GM19463 (cell line): ENCODE measurements at regions not wholly inside any gene's neighbourhood (a gene's known extent, or its start where the extent isn't known, plus 50 kb on each side); places are given as distances from the start of the nearest gene placed in this dataset.
"Not testable (repeated sequence)": the region's sequence is repeated elsewhere in the genome, so short reads cannot be mapped to it uniquely, and the experiment has no call there.

ENCODE experiments used
- ATAC-seq: cut with Tn5 transposase; IDR thresholded peaks from one replicate; pipeline ENCODE4 v1.9.1; 2021; ENCODE audit warnings: mild to moderate bottlenecking, moderate library complexity; ENCODE audit not compliant: unreplicated experiment

DNA sequence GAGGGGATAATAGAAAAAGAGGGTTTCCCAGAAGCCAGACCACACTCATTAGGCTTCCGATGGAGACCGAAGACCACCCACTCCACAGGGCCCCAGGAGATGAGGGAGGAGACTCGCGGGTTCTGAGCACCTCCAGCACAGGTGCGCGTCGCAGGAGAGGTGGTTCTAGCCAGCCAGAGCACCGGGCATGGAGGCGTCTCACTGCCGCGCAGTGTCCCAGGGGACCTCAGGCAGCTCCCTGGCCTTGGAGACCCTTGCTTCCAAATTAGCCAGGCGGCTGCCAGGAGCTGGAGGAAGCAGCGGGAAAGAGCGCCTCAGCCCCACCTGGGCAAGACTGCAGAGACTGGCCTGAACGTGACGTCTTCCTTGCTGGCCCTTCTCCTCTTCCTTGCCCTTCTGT lies 115.4 kb upstream of the FBXL7 start:
- no peak for ATAC-seq

- ATAC-seq = no peak
These were observed 115.8 kb upstream of the FBXL7 start for GRCh38 chr5:15384176-15384575.

- no peak for ATAC-seq
These were observed 116.5 kb upstream of the FBXL7 start for GRCh38 chr5:15383469-15383868.

GRCh38 chr5:15383021-15383420 lies 117.0 kb upstream of the FBXL7 start:
- ATAC-seq = no peak

DNA sequence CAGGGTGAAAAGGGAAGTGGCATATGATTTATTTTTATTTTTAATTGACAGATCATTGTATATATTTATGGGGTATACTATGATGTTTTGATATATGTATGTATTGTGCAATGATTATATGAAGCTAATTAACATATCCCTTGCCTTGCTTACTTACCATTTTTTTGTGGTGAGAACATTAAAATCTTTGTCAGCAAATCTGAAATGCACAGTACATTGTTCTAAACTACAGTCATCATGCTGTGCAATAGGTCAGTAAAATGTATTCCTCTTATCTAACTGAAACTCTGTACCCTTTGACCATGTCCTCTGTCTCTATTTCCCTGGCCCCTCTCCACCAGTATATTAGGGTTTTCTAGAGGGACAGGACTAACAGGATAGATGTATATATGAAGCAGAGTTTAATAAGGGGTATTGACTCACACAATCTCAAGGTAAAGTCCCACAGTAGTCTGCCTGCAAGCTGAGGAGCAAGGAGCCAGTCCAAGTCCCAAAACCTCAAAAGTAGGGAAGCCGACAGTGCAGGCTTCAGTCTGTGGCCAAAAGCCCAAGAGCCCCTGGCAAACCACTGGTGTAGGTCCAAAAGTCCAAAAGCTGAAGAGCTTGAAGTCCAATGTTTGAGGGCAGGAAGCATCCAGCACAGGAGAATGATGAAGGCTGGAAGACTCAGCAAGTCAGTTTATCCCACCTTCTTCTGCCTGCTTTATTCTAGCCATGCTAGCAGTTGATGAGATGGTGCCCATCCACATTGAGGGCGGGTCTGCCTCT lies 122.2 kb upstream of the FBXL7 start:
- no peak for ATAC-seq

DNA sequence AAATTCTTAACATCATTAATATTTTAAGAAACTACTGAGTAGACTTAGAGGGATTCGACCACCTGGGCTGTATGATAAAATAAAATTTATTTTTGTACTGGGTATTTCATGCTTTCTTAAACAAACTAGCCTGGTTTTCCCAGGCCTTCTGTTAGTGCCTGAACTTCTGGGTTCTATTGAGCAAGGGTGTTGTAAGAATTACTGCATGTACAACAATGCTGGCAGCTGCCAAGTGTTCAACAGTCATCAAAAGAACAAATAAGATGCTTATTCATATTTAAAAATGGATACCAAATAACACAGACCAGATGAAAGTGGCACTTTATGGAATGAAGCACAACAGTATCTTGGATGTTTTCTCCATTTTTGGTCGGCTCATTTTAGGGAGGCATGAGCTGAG lies 123.2 kb upstream of the FBXL7 start:
- no peak for ATAC-seq

DNA sequence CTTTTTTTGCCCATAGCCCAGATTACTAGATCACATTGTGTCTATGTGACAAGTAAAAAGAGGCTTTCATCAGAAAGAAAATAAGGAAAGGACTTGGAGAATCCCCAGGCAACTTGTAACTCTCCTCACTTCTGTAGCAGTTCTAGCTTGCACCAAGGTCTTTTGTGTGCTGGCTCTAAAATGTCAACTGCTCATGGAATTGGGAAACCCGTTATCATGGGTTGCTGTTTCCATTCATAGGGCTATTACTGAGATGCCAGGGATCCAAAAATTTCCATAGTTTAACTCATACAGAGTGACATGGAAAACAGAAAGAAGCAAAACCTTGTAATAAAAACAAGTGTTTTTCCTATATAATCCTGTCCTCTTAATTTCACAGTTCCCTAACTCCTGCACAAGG lies 123.9 kb upstream of the FBXL7 start:
- ATAC-seq = no peak

- no peak for ATAC-seq
These were observed 124.4 kb upstream of the FBXL7 start for GRCh38 chr5:15375559-15375958.

DNA sequence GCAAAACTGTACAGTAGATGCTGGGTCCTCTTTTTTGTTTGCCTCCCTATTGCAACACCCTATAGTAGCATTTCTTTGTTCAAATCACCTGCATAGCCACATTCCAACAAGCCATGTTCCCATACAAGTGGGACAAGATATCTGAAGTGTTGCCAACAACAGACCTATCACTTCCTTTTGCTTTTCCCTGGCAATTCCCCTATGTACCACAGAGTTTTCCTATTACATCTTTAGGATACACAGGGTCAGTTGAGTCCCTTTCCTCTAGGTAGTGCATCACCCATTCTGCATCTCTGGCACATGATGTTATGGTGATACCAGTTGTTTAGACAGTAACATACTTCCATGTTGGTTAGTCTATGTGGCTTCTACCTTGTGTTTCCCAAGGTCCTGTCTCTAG lies 125.1 kb upstream of the FBXL7 start:
- no peak for ATAC-seq

DNA sequence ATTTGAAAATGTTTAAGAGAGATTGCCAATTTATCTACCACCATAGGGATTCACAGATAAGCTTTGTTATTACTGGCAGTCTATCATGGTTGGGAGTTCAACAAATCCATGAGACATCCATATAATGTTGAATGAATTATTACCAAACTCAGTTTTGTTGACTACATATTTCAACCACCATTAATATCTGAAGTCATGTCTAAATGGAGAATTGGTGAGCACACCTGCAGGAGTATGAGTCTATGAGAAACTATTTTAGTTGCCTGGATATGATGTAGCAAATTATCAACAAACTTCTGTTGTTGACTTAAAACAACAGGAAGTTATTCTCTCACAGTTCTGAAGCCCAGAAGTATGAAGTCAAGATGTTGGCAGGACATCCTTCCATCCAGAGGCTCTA lies 126.8 kb upstream of the FBXL7 start:
- ATAC-seq = no peak

DNA sequence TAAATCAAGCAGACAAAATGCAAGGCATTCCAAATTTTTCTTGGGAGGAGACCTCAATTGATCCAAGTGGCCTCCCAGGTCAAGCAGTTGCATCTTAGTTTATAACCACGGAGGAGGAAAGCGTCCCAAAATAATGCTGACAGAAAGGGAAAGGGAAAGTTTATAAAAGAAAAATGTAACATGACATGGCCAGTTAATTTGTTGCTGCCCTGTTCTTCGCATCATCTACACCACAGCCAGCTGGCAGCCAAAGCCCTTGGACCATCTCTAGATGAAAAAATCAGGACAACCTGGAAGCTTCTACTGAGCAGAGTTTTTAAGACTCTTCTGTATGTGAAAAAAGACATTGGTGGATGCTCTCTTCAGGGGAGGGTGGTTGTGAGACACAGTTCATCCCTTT lies 128.8 kb upstream of the FBXL7 start:
- no peak for ATAC-seq

GRCh38 chr5:15368835-15369234 lies 131.1 kb upstream of the FBXL7 start:
- ATAC-seq = no peak

DNA sequence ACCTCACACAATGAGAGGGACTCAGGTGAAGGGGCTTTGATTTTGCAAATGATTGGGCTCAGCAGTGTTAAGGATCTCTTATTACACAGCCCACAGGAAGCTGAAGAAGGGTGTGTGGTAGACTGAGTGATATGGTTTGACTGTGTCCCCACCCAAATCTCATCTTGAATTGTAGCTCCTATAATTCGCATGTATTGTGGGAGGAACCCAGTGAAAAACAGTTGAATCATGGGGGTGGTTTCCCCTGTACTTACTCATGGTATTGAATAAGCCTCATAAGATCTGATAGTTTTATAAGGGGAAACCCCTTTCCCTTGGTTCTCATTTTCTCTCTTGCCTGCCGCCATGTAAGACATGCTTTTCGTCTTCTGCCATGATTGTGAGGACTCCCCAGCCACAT lies 132.5 kb upstream of the FBXL7 start:
- no peak for ATAC-seq

GRCh38 chr5:15366676-15367391 lies 133.1 kb upstream of the FBXL7 start:
- ATAC-seq = no peak

DNA sequence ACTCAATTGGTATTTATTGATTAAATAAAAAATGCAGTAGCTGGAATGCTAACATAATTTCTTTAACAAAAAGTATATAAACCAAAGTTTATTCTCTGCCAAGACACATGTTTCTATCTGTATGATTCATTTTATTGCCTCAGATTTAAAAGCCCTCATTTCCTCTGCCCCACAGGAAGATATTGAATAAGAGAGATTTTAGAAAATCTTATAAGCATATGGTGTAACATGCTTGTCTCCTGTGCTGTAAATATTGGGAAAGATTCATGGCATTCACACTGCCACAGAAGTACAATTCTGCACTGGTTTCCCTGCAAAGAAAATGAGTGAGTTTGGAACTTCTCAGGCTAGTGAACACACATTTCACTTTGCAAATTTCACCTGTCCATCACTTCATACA lies 134.9 kb upstream of the FBXL7 start:
- no peak for ATAC-seq

DNA sequence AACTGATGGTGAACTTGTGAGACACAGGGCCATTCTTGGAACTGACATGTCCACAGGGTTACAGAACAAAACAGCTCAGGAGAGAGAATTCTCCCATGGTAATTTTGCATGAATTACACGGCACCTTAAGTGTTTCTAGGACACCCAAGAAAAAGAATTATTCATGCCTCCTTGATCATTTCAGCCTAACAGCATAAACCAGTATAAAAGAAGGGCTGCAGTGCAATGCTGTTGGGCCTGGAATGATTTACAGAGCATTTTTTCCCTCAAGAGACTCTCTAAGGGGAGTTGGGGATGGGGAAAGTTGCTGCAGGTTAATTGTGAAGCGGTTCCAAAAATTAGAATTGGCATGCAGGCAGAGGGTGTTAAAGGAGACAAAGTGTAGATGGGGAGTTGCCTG lies 136.4 kb upstream of the FBXL7 start:
- no peak for ATAC-seq

- ATAC-seq = not testable (repeated sequence)
These were observed 142.9 kb upstream of the FBXL7 start for GRCh38 chr5:15357092-15357453.

DNA sequence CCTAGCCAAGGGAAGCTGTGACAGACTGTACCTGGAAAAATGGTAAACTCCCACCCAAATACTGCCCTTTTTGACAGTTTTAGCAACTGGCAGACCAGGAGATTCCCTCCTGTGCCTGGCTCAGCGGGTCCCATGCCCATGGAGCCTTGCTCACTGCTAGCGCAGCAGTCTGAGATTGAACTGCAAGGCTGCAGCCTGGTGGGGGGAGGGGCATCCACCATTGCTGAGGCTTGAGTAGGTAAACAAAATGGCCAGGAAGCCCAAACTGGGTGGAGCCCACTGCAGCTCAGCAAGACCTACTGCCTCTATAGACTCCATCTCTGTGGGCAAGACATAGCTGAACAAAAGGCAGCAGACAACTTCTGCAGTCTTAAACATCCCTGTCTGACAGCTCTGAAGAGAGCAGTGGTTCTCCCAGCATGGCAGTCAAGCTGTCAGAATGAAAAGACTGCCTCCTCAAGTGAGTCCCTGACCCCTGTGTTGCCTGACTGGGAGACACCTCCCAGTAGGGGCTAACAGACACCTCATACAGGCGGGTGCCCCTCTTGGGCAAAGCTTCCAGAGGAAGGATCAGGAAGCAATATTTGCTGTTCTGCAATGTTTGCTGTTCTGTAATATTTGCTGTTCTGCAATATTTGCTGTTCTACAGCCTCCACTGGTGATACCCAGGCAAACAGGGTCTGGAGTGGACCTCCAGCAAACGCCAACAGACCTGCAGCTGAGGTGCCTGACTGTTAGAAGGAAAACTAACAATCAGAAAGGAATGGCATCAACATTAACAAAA lies 143.5 kb upstream of the FBXL7 start:
- not testable (repeated sequence) for ATAC-seq

GRCh38 chr5:15354021-15354420 lies 146.0 kb upstream of the FBXL7 start:
- ATAC-seq = no peak

DNA sequence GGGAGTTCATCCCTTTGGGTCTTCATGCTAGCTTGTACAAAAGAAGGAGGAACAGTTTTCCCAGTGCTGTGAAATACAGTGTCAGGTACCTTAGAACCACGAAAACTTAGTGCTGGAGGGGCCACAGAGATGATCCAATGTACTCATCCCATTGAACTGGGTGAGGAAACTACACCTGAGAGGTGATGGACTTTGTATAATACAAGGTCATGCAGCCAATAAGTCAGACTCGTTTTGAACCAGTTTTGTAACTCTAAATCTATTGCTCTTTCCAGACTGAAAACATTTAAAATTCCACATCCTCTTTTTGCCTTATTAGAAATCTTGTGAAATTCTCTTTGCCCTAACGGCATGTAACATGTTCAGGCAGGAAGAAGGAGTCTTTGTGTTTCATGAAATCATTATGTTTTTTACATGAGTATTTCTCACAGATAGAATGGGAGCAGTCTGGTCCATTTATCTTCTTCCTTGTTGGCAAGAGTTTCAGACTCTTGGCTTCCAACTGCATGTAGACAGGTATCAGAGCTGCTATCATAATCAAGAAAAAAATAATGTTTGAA lies 146.8 kb upstream of the FBXL7 start:
- no peak for ATAC-seq

DNA sequence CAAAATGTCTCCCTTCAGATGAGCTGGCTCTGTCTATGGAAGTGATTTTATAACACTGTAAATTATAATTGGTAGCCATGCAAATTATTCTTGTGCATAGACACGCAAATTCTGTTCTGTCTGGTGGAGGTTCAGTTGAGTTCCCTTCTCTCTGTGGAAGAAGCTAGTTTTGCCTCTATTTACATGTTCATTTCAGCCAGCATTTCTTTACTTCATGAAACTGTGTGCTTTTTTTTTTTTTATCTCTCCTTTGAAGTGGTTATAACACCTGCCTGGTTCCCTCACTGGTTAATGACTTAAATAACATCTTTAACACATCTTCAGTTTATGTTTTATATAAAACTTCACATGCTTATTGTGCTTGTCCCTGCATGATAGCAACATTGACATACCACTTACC lies 149.4 kb upstream of the FBXL7 start:
- no peak for ATAC-seq

DNA sequence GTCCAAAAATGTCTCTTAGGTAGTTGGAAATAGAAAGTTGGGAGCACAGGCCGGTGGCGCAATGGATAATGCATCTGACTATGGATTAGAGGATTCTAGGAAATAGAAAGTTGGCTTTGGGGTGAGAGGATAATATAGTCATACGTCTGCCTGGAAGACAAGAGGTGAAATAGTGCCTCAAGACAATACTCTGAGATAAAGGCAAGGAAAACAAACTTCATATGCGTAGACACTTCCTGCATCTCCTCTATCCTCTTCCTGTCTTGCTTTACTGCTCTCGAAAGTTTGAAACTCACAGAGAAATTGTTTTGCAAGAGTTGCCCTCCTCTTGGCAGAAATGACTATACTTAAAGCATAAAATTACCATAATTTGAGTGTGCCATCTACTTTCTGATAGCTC lies 153.2 kb upstream of the FBXL7 start:
- no peak for ATAC-seq
